GM12892 (cell line): ENCODE measurements at regions not wholly inside any gene's neighbourhood (a gene's known extent, or its start where the extent isn't known, plus 50 kb on each side); places are given as distances from the start of the nearest gene placed in this dataset.
"Not testable (repeated sequence)": the region's sequence is repeated elsewhere in the genome, so short reads cannot be mapped to it uniquely, and the experiment has no call there.

Source experiments
- DNase-seq: peaks from one replicate; pipeline ENCODE4 v3.0.0; 2011; ENCODE audit not compliant: insufficient read length
- FAIRE-seq: peaks from 2 replicates; lab custom pipeline; 2011; peaks lifted over from hg19 to GRCh38; lab: Jason Lieb, UNC

DNA sequence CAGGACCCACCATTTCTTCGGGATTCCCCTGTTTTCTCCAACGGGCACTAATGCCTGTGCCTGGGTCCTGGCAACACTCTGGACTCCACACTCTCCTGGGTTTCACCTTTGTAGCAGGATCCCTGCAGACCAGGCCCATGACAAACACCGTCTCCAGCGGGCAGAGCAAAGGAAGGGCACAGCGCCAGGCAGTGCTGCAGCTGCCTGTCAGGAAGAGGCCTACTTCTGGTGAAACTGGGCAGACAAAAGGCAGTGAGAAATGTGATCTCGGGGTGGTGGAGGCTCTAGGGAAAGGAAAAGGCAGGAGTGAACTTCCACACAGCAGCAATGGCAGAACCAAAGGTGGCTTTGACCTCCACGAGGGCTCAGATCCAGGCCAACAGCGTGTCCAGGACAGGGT, 165.3 kb downstream of the OR4F15 start:
- DNase-seq, FAIRE-seq: not testable (repeated sequence)

GRCh38 chr15:101980206-101980910, 168.4 kb downstream of the OR4F15 start:
- not testable (repeated sequence) for FAIRE-seq
- peak; percentile 39 for DNase-seq
